ENCODE measurements at regions not wholly inside any gene's neighbourhood (a gene's known extent, or its start where the extent isn't known, plus 50 kb on each side); places are given as distances from the start of the nearest gene placed in this dataset.

GRCh38 chr17:69712801-69713311, 298.4 kb downstream of the MAP2K6 start:
- TF ChIP-seq EZH2 (IDR thresholded peaks at IDR 0.05) (no peak), POLR2AphosphoS5 (IDR thresholded peaks at IDR 0.05; ENCODE audit: borderline replicate concordance, low read depth, low read length) (no peak)
